SHP77 treated with DMSO at 0.1 percent for 48 hours (cell line): ENCODE measurements at regions not wholly inside any gene's neighbourhood (a gene's known extent, or its start where the extent isn't known, plus 50 kb on each side); places are given as distances from the start of the nearest gene placed in this dataset.

Source experiments
- DNase-seq: peaks from one replicate; lab custom pipeline; 2025; lab: John Stamatoyannopoulos, UW

GRCh38 chr3:18883571-18883970 is 264.7 kb upstream of the KCNH8 start:
- no peak for DNase-seq

GRCh38 chr3:18880691-18881090 is 267.6 kb upstream of the KCNH8 start:
- no peak for DNase-seq

GRCh38 chr3:18872466-18872865 is 275.8 kb upstream of the KCNH8 start:
- DNase-seq: no peak

GRCh38 chr3:18870642-18871041 is 277.7 kb upstream of the KCNH8 start:
- DNase-seq: no peak

GRCh38 chr3:18870074-18870640 is 278.2 kb upstream of the KCNH8 start:
- no peak for DNase-seq

- no peak for DNase-seq
These were observed 279.2 kb upstream of the KCNH8 start for GRCh38 chr3:18868911-18869689.

- no peak for DNase-seq
These were observed 281.4 kb upstream of the KCNH8 start for GRCh38 chr3:18866899-18867298.

GRCh38 chr3:18864933-18865731 is 283.2 kb upstream of the KCNH8 start:
- DNase-seq: no peak

- no peak for DNase-seq
These were observed 286.2 kb upstream of the KCNH8 start for GRCh38 chr3:18862077-18862476.

- no peak for DNase-seq
These were observed 287.2 kb upstream of the KCNH8 start for GRCh38 chr3:18861137-18861536.

- DNase-seq: no peak
These were observed 295.0 kb upstream of the KCNH8 start for GRCh38 chr3:18853269-18853668.

- no peak for DNase-seq
These were observed 300.6 kb upstream of the KCNH8 start for GRCh38 chr3:18847583-18848197.

- DNase-seq: no peak
These were observed 304.3 kb upstream of the KCNH8 start for GRCh38 chr3:18843983-18844382.

- no peak for DNase-seq
These were observed 305.1 kb upstream of the KCNH8 start for GRCh38 chr3:18843188-18843587.

GRCh38 chr3:18841422-18842343 is 306.6 kb upstream of the KCNH8 start:
- no peak for DNase-seq

GRCh38 chr3:18840535-18841137 is 307.7 kb upstream of the KCNH8 start:
- DNase-seq: no peak

GRCh38 chr3:18838758-18839157 is 309.6 kb upstream of the KCNH8 start:
- DNase-seq: no peak

- DNase-seq: no peak
These were observed 311.1 kb upstream of the KCNH8 start for GRCh38 chr3:18837137-18837755.

- no peak for DNase-seq
These were observed 313.3 kb upstream of the KCNH8 start for GRCh38 chr3:18835021-18835420.

GRCh38 chr3:18830087-18830486 is 318.2 kb upstream of the KCNH8 start:
- no peak for DNase-seq

- DNase-seq: no peak
These were observed 319.7 kb upstream of the KCNH8 start for GRCh38 chr3:18828637-18829036.
